HL-60 (cell line): ENCODE measurements at regions not wholly inside any gene's neighbourhood (a gene's known extent, or its start where the extent isn't known, plus 50 kb on each side); places are given as distances from the start of the nearest gene placed in this dataset.

Source experiments
- DNase-seq, 2 experiments: peaks; one replicate each; pipeline ENCODE4 v3.0.0-alpha.2; 2010 to 2020; ENCODE audit warnings: low read depth in 1 of 2, low spot score in 1 of 2
- H3K27ac ChIP-seq: fragments of 250-450 bp; sonication (Bioruptor Pico); replicated peaks from 2 replicates; pipeline ENCODE4 v1.5.1; 2020; ENCODE audit warnings: mild to moderate bottlenecking, moderate library complexity
- H3K27me3 ChIP-seq: fragments of 250-450 bp; sonication (Bioruptor Pico); 2 replicates; pipeline ENCODE4 v1.5.1; 2021; ENCODE audit warnings: mild to moderate bottlenecking, moderate library complexity; ENCODE audit not compliant: insufficient read depth, poor library complexity, severe bottlenecking
- H3K4me3 ChIP-seq: replicated peaks from 2 replicates; pipeline ENCODE4 v1.5.1; 2011; ENCODE audit warnings: mild to moderate bottlenecking, control low read depth, low read length; ENCODE audit not compliant: insufficient read depth
- GABPA ChIP-seq: IDR thresholded peaks from 2 replicates; pipeline ENCODE4 v1.6.1; 2012; ENCODE audit warnings: low read depth
- POLR2AphosphoS5 ChIP-seq: IDR thresholded peaks from 2 replicates; pipeline ENCODE4 v1.6.1; 2012; ENCODE audit warnings: low read depth
- SPI1 ChIP-seq: IDR thresholded peaks from 2 replicates; pipeline ENCODE4 v1.6.1; 2012; ENCODE audit warnings: low read depth, mild to moderate bottlenecking, borderline replicate concordance
- TF ChIP-seq, protein P1 (sequence below): IDR thresholded peaks from one replicate; pipeline ENCODE4 v1.5.1; 2011; ENCODE audit warnings: low read length, control low read depth, inconsistent platforms; ENCODE audit not compliant: insufficient read depth
- TF ChIP-seq, protein P2 (sequence below): IDR thresholded peaks from 2 replicates; pipeline ENCODE4 v1.6.1; 2012; ENCODE audit warnings: low read depth; ENCODE audit not compliant: insufficient replicate concordance

DNA sequence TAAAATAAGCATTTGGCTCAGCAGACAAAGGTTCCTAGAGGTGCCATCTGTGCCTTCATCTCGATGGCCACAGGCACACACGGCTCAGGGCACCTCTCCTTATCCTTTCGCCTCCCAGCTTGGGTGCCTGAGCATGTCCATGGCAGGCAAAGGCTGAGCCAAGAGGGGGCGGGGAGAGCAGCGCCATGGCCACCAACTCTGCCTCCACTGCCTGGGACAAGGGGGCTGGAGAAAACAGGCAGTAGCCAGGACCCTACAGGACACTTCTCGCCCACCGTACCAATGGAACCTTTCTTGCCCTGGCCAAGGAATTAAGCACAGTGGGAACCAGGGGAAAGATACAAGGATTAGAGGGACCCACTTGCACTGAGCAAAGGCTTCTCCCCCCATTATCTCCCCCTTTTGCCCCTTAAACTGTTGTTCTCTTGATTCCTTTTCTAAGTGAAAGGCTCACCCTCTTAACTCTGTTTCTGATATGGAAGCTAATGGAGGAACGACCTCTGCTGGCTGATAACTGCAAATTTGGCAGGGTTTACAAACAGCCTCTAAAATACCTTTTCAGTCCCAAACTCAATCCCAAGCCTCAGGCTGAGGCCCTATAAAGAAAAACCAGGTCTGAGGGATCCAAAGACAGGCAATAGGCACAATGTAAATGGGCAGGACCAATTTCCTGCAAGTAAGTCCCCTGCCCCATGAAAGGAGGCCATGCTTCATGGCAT is 335.2 kb downstream of the ADAM29 start:
- TF ChIP-seq, protein P1, sequence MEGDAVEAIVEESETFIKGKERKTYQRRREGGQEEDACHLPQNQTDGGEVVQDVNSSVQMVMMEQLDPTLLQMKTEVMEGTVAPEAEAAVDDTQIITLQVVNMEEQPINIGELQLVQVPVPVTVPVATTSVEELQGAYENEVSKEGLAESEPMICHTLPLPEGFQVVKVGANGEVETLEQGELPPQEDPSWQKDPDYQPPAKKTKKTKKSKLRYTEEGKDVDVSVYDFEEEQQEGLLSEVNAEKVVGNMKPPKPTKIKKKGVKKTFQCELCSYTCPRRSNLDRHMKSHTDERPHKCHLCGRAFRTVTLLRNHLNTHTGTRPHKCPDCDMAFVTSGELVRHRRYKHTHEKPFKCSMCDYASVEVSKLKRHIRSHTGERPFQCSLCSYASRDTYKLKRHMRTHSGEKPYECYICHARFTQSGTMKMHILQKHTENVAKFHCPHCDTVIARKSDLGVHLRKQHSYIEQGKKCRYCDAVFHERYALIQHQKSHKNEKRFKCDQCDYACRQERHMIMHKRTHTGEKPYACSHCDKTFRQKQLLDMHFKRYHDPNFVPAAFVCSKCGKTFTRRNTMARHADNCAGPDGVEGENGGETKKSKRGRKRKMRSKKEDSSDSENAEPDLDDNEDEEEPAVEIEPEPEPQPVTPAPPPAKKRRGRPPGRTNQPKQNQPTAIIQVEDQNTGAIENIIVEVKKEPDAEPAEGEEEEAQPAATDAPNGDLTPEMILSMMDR, result no peak
- no peak for TF ChIP-seq GABPA
- TF ChIP-seq SPI1, result no peak
- TF ChIP-seq, protein P2, sequence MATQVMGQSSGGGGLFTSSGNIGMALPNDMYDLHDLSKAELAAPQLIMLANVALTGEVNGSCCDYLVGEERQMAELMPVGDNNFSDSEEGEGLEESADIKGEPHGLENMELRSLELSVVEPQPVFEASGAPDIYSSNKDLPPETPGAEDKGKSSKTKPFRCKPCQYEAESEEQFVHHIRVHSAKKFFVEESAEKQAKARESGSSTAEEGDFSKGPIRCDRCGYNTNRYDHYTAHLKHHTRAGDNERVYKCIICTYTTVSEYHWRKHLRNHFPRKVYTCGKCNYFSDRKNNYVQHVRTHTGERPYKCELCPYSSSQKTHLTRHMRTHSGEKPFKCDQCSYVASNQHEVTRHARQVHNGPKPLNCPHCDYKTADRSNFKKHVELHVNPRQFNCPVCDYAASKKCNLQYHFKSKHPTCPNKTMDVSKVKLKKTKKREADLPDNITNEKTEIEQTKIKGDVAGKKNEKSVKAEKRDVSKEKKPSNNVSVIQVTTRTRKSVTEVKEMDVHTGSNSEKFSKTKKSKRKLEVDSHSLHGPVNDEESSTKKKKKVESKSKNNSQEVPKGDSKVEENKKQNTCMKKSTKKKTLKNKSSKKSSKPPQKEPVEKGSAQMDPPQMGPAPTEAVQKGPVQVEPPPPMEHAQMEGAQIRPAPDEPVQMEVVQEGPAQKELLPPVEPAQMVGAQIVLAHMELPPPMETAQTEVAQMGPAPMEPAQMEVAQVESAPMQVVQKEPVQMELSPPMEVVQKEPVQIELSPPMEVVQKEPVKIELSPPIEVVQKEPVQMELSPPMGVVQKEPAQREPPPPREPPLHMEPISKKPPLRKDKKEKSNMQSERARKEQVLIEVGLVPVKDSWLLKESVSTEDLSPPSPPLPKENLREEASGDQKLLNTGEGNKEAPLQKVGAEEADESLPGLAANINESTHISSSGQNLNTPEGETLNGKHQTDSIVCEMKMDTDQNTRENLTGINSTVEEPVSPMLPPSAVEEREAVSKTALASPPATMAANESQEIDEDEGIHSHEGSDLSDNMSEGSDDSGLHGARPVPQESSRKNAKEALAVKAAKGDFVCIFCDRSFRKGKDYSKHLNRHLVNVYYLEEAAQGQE, result no peak
- TF ChIP-seq POLR2AphosphoS5, result no peak
- no peak overlapping the region for H3K4me3 ChIP-seq
- no peak overlapping the region for H3K27ac ChIP-seq
- no peaks in the 10 kb centered on the region for H3K27me3 ChIP-seq
- no peak for DNase-seq

DNA sequence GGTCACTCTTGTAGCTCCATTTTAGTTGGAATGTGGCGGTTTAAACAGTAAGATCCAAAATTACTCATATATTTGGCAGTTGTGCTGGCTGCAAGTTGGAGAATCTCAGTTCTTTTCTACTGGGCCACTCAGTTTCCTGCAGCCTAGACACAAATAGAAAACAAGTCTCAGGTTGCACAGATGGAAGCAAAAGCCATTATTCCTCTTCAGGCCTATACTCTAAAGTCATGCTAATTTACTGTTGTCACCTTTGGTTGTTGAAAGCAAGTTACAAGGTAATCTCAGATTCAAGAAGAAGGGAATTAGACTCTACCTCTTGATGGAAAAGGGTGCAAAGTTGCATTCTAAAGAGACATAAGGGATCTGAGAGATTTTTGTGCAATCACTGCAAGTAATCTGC is 345.4 kb downstream of the ADAM29 start:
- no peak overlapping the region for H3K27ac ChIP-seq
- no peak overlapping the region for H3K4me3 ChIP-seq
- H3K27me3 ChIP-seq, result no peaks in the 10 kb centered on the region
- TF ChIP-seq, protein P1, result no peak
- TF ChIP-seq, protein P2, result no peak
- no peak for TF ChIP-seq SPI1
- TF ChIP-seq POLR2AphosphoS5, result no peak
- no peak for TF ChIP-seq GABPA
- DNase-seq, result no peak

DNA sequence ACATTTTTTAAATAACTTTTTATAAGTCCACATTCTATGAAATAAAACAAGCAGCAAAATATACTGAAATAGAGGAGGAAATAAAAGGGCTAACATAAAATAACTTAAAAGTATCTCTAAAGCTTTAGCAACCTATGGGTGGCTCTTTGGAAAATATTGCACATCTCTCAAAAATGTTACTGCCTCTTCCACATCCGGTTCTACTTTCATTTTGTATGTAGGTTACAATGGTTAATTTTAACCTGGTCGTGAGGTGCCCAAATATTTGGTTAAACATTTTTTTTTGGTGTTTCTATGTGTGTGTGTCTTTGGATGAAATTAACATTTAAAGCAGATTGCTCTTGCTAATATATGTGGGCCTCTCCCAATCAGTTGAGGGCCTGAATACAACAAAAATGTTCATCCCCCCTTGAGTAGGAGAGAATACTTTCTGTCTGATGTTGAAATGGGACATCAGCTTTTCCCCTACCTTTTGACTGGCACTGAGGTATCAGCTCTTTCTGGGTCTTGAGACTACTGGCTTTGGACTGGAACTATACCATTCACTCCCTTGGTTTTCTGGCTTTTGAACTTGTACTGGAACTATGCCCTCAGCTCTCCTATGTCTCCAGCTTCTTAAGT is 353.0 kb downstream of the ADAM29 start:
- no peak overlapping the region for H3K4me3 ChIP-seq
- no peaks in the 10 kb centered on the region for H3K27me3 ChIP-seq
- TF ChIP-seq SPI1, result no peak
- no peak for DNase-seq
- H3K27ac ChIP-seq, result no peak overlapping the region

DNA sequence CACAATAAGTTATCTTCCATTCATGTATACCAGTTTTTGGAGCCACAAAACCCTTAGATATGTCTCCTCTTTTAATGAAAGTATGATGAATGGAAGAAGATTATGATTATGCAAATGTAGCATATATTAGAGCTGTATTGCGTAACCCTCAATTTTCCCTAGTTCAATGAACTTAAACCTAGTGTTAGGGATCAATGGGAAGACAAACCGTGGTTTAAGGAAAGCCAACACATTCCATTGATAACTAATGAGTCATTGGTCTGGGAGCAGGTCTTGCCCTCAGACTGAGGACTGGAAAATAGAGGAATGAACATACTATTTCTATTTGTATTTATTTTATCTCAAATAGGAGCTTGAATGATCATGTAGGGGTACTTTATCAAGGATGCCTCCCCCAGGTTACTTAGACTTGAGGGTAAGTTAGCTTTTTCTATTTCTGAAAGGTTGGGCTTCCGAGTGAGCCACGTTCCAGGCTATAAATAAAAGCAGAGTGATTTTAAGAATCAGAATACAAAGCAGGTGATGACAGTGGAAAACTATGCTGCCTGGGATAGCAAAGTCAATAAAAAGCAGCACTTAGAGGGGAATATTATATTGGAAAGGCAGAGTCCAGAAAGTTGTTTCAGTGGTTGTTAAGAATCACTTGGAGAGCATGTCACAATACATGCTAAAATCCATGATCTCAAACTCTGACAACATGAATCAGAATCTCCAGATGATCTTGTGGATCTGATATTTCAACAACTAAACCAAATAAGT is 356.0 kb downstream of the ADAM29 start:
- H3K27ac ChIP-seq, result no peak overlapping the region
- TF ChIP-seq POLR2AphosphoS5 (no peak), GABPA (no peak), SPI1 (no peak)
- TF ChIP-seq, protein P2, result no peak
- TF ChIP-seq, protein P1, result no peak
- no peak for DNase-seq

More for the DNA sequence above, 356.0 kb downstream of the ADAM29 start:
- H3K27me3 ChIP-seq, result no peaks in the 10 kb centered on the region
- H3K4me3 ChIP-seq, result no peak overlapping the region
